ENCODE measurements at regions not wholly inside any gene's neighbourhood (a gene's known extent, or its start where the extent isn't known, plus 50 kb on each side); places are given as distances from the start of the nearest gene placed in this dataset.

GRCh38 chr1:80910426-80910825 is 890.3 kb upstream of the ADGRL2 start:
- DNase-seq (ENCODE audit: low spot score) = no peak

GRCh38 chr1:80909172-80909784 is 891.5 kb upstream of the ADGRL2 start:
- no peak for DNase-seq (ENCODE audit: low spot score)

GRCh38 chr1:80896781-80897356 is 903.9 kb upstream of the ADGRL2 start:
- DNase-seq (ENCODE audit: low spot score) = no peak

- DNase-seq (ENCODE audit: low spot score) = no peak
Measured at GRCh38 chr1:80894921-80895320, 905.8 kb upstream of the ADGRL2 start.

- DNase-seq (ENCODE audit: low spot score) = no peak
Measured at GRCh38 chr1:80893115-80893514, 907.6 kb upstream of the ADGRL2 start.

GRCh38 chr1:80892539-80892938 is 908.2 kb upstream of the ADGRL2 start:
- DNase-seq (ENCODE audit: low spot score) = no peak

- no peak for DNase-seq (ENCODE audit: low spot score)
Measured at GRCh38 chr1:80891871-80892270, 908.9 kb upstream of the ADGRL2 start.

- no peak for DNase-seq (ENCODE audit: low spot score)
Measured at GRCh38 chr1:80882553-80882952, 918.2 kb upstream of the ADGRL2 start.

- no peak for DNase-seq (ENCODE audit: low spot score)
Measured at GRCh38 chr1:80878343-80878742, 922.4 kb upstream of the ADGRL2 start.

GRCh38 chr1:80876035-80876434 is 924.7 kb upstream of the ADGRL2 start:
- DNase-seq (ENCODE audit: low spot score) = no peak

- DNase-seq (ENCODE audit: low spot score) = no peak
Measured at GRCh38 chr1:80869299-80869698, 931.4 kb upstream of the ADGRL2 start.

GRCh38 chr1:80847904-80848303 is 952.8 kb upstream of the ADGRL2 start:
- DNase-seq (ENCODE audit: low spot score) = no peak

GRCh38 chr1:80846966-80847365 is 953.8 kb upstream of the ADGRL2 start:
- no peak for DNase-seq (ENCODE audit: low spot score)

GRCh38 chr1:80842796-80843195 is 957.9 kb upstream of the ADGRL2 start:
- DNase-seq (ENCODE audit: low spot score) = no peak

- no peak for DNase-seq (ENCODE audit: low spot score)
Measured at GRCh38 chr1:80841261-80841660, 959.5 kb upstream of the ADGRL2 start.

GRCh38 chr1:80837066-80837465 is 963.7 kb upstream of the ADGRL2 start:
- no peak for DNase-seq (ENCODE audit: low spot score)

- no peak for DNase-seq (ENCODE audit: low spot score)
Measured at GRCh38 chr1:80836505-80836904, 964.2 kb upstream of the ADGRL2 start.

- DNase-seq (ENCODE audit: low spot score) = no peak
Measured at GRCh38 chr1:80827666-80828065, 973.1 kb upstream of the ADGRL2 start.

GRCh38 chr1:80825067-80825466 is 975.7 kb upstream of the ADGRL2 start:
- DNase-seq (ENCODE audit: low spot score) = no peak

- DNase-seq (ENCODE audit: low spot score) = no peak
Measured at GRCh38 chr1:80818211-80818610, 982.5 kb upstream of the ADGRL2 start.

GRCh38 chr1:80807981-80808380 is 992.8 kb upstream of the ADGRL2 start:
- DNase-seq (ENCODE audit: low spot score) = no peak

- no peak for DNase-seq (ENCODE audit: low spot score)
Measured at GRCh38 chr1:80806431-80806830, 994.3 kb upstream of the ADGRL2 start.

- DNase-seq (ENCODE audit: low spot score) = no peak
Measured at GRCh38 chr1:80801695-80802094, 999.0 kb upstream of the ADGRL2 start.

GRCh38 chr1:80799457-80799856 is 1001.3 kb upstream of the ADGRL2 start:
- no peak for DNase-seq (ENCODE audit: low spot score)
